HFF-Myc (cell line): ENCODE measurements at regions not wholly inside any gene's neighbourhood (a gene's known extent, or its start where the extent isn't known, plus 50 kb on each side); places are given as distances from the start of the nearest gene placed in this dataset.

Source experiments
- DNase-seq: peaks from one replicate; pipeline ENCODE4 v3.0.0-alpha.2; 2011; ENCODE audit warnings: low read depth; ENCODE audit errors: extremely low read depth
- H3K4me3 ChIP-seq: replicated peaks from 2 replicates; pipeline ENCODE4 v1.5.1; 2011; ENCODE audit warnings: low read depth, mild to moderate bottlenecking, control low read depth, low read length
- CTCF ChIP-seq: IDR thresholded peaks from 2 replicates; pipeline ENCODE4 v1.5.1; 2012; ENCODE audit warnings: mild to moderate bottlenecking, low read depth, low read length, control low read depth; ENCODE audit errors: missing control alignments

GRCh38 chr4:123666486-123666885, 269.9 kb downstream of the SPRY1 start:
- no peak for DNase-seq
- no peak for TF ChIP-seq CTCF
- H3K4me3 ChIP-seq: no peak overlapping the region

- TF ChIP-seq CTCF: no peak
- no peak overlapping the region for H3K4me3 ChIP-seq
- DNase-seq: no peak
Measured at GRCh38 chr4:123667496-123667895, 270.9 kb downstream of the SPRY1 start.

GRCh38 chr4:123667991-123668390, 271.4 kb downstream of the SPRY1 start:
- no peak overlapping the region for H3K4me3 ChIP-seq
- no peak for DNase-seq
- TF ChIP-seq CTCF: no peak

GRCh38 chr4:123671636-123672404, 275.2 kb downstream of the SPRY1 start:
- H3K4me3 ChIP-seq: no peak overlapping the region
- no peak for TF ChIP-seq CTCF
- DNase-seq: no peak

DNA sequence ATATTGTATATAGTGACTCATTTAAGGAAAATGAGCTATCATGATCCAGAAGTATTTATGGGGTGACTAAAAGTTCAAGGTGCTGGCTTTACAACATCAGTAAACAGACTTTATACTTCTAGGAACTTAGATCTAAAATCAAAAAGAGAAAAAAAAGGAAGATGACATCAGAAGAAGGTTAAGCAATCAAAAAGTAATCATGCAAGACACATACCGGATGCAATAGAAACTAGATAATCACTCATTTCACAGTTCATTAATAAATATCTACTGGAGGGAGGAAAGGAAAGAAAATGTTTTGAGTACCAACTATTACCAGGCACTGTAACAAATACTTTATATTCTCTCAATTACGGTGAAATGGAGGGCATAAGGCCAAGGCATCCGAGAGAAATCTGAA, 276.4 kb downstream of the SPRY1 start:
- no peak for DNase-seq
- H3K4me3 ChIP-seq: no peak overlapping the region
- TF ChIP-seq CTCF: no peak

DNA sequence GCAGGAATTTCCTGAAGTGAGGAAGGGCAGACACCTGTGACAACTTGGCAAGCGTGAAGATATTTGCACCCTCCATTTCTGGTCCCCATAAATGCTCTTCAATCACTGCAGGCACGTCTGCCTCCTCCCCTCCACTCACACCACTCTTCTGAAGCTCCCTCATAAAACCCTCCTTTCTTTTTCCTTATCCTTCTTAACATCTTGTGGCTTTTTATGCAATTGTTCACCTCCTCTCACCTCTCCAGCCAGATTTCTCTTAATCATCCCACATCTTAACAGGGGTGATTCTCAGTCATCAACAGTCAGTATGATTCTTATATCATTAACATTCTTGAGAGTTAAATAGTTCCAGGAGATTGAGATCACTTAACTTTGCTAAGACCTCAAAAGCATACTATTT, 277.4 kb downstream of the SPRY1 start:
- no peak overlapping the region for H3K4me3 ChIP-seq
- no peak for DNase-seq
- TF ChIP-seq CTCF: no peak
